ENCODE measurements at regions not wholly inside any gene's neighbourhood (a gene's known extent, or its start where the extent isn't known, plus 50 kb on each side); places are given as distances from the start of the nearest gene placed in this dataset.

DNA sequence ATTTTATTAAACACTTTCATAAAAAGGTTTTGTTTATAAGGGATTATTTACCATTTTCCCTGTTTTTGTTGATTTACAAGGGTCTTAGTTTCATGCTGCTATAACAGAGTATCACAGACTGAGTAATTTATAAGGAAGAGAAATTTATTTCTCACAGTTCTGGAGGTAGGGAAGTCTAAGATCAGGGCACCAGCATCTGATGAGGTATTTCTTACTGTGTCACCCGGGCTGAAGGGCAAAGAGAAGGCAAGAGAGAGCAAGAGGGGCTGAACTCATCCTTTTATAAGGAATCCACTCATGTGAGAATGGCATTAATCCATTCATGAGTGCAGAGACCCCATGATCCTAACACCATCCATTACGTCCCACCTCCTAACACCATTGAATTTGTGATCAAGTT is 160.0 kb upstream of the SLC39A10 start:
- TF ChIP-seq, protein P1, sequence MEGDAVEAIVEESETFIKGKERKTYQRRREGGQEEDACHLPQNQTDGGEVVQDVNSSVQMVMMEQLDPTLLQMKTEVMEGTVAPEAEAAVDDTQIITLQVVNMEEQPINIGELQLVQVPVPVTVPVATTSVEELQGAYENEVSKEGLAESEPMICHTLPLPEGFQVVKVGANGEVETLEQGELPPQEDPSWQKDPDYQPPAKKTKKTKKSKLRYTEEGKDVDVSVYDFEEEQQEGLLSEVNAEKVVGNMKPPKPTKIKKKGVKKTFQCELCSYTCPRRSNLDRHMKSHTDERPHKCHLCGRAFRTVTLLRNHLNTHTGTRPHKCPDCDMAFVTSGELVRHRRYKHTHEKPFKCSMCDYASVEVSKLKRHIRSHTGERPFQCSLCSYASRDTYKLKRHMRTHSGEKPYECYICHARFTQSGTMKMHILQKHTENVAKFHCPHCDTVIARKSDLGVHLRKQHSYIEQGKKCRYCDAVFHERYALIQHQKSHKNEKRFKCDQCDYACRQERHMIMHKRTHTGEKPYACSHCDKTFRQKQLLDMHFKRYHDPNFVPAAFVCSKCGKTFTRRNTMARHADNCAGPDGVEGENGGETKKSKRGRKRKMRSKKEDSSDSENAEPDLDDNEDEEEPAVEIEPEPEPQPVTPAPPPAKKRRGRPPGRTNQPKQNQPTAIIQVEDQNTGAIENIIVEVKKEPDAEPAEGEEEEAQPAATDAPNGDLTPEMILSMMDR (IDR thresholded peaks at IDR 0.05), result no peak
- no peaks in the 10 kb centered on the region for H3K36me3 ChIP-seq (replicated peaks in 1 of 2; ENCODE audit: control insufficient read depth in 1 of 2, insufficient read depth in 2 of 2, low read length in 2 of 2)
- no peak overlapping the region for H3K4me2 ChIP-seq (replicated peaks; ENCODE audit: extremely low read depth, low read length, poor library complexity, severe bottlenecking)
- H3K27ac ChIP-seq (ENCODE audit: low read depth in 1 of 2, low read length in 2 of 2), result no peak overlapping the region
- no peaks in the 10 kb centered on the region for H3K4me1 ChIP-seq (ENCODE audit: control insufficient read depth in 1 of 2, insufficient read depth in 2 of 2, low read length in 2 of 2)
- no peaks in the 10 kb centered on the region for H3K79me2 ChIP-seq (ENCODE audit: insufficient read depth, low read length)
- H3K27me3 Mint-ChIP-seq (ENCODE audit: low read depth in 3 of 3), result peaks cover 0 to 2% (median 0%) of the 10 kb centered on the region in 3 donors
- no peak for DNase-seq
- intact Hi-C loops (cut with micrococcal nuclease), result loop anchor here in 1 of 2 donors (10.0 kb wide), 1 partner anchor 158 kb away; the partner anchor contains the start of gene SLC39A10
- peak overlapping the region in 1 of 7 donors; percentile 57 for H3K27ac Mint-ChIP-seq
- WGBS (ENCODE audit: insufficient coverage), result 100% methylated on average over 1 of the region's 2 CpGs
- no peak overlapping the region for H2AFZ ChIP-seq (ENCODE audit: insufficient read depth, low read depth, low read length, poor library complexity, severe bottlenecking)
- H3K9ac ChIP-seq (ENCODE audit: insufficient read depth, low read length, poor library complexity, severe bottlenecking), result no peak overlapping the region
- H3K4me3 ChIP-seq (replicated peaks in 1 of 3; ENCODE audit: low read depth in 2 of 3, low read length in 3 of 3), result no peak overlapping the region
- no peaks in the 10 kb centered on the region for H4K20me1 ChIP-seq (ENCODE audit: insufficient read depth, low read length)
- H3K27me3 ChIP-seq (ENCODE audit: control insufficient read depth in 2 of 2, insufficient read depth in 2 of 2, low read length in 2 of 2), result no peaks in the 10 kb centered on the region
- H3K9me3 Mint-ChIP-seq, result peaks cover 0 to 4% (median 0%) of the 10 kb centered on the region in 7 donors
- no peaks in the 10 kb centered on the region for H3K9me3 ChIP-seq (replicated peaks in 1 of 2; ENCODE audit: control insufficient read depth in 1 of 2, insufficient read depth in 1 of 2, low read length in 2 of 2)
- no peak overlapping the region for H3K4me3 Mint-ChIP-seq
- no peaks in the 10 kb centered on the region for H3K4me1 Mint-ChIP-seq
- no peaks in the 10 kb centered on the region for H3K36me3 Mint-ChIP-seq

DNA sequence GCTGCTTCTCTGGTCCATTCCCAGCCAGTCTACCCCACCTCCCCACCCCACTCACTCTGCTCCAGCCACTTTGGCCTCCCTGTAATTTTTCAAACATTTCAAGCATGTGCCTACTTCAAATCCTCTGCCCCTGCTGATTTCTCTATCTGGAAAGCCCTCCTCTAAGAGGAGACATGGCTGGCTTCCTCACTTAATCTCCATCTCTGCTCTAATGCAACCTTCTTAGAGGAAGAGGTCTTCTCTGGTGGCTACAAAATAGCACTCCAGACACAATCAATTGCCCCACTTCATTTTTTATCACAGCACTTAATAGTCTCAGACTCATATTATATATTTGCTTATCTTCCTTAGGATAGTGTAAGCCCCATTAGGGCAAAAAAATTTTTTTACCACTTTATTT is 161.1 kb upstream of the SLC39A10 start:
- Mint-ChIP-seq H3K4me3 (no peak overlapping the region), H3K36me3 (no peaks in the 10 kb centered on the region), H3K27me3 (ENCODE audit: low read depth in 3 of 3) (peaks cover 0 to 2% (median 0%) of the 10 kb centered on the region in 3 donors), H3K9me3 (peaks cover 0 to 4% (median 0%) of the 10 kb centered on the region in 7 donors), H3K27ac (no peak overlapping the region), H3K4me1 (peaks cover 5% of the 10 kb centered on the region)
- H3K27ac ChIP-seq (ENCODE audit: low read depth in 1 of 2, low read length in 2 of 2), result no peak overlapping the region
- H4K20me1 ChIP-seq (ENCODE audit: insufficient read depth, low read length), result no peaks in the 10 kb centered on the region
- no peaks in the 10 kb centered on the region for H3K4me1 ChIP-seq (ENCODE audit: control insufficient read depth in 1 of 2, insufficient read depth in 2 of 2, low read length in 2 of 2)
- H3K4me2 ChIP-seq (replicated peaks; ENCODE audit: extremely low read depth, low read length, poor library complexity, severe bottlenecking), result no peak overlapping the region
- no peaks in the 10 kb centered on the region for H3K9me3 ChIP-seq (replicated peaks in 1 of 2; ENCODE audit: control insufficient read depth in 1 of 2, insufficient read depth in 1 of 2, low read length in 2 of 2)
- TF ChIP-seq, protein P1 (IDR thresholded peaks at IDR 0.05), result no peak
- DNase-seq, result no peak
- no peaks in the 10 kb centered on the region for H3K27me3 ChIP-seq (ENCODE audit: control insufficient read depth in 2 of 2, insufficient read depth in 2 of 2, low read length in 2 of 2)
- H2AFZ ChIP-seq (ENCODE audit: insufficient read depth, low read depth, low read length, poor library complexity, severe bottlenecking), result no peak overlapping the region
- no peak overlapping the region for H3K4me3 ChIP-seq (replicated peaks in 1 of 3; ENCODE audit: low read depth in 2 of 3, low read length in 3 of 3)
- intact Hi-C loops (cut with micrococcal nuclease), result loop anchor here in 1 of 2 donors (10.0 kb wide), 1 partner anchor 159 kb away; the partner anchor contains the start of gene SLC39A10
- H3K79me2 ChIP-seq (ENCODE audit: insufficient read depth, low read length), result no peaks in the 10 kb centered on the region
- H3K9ac ChIP-seq (ENCODE audit: insufficient read depth, low read length, poor library complexity, severe bottlenecking), result no peak overlapping the region
- H3K36me3 ChIP-seq (replicated peaks in 1 of 2; ENCODE audit: control insufficient read depth in 1 of 2, insufficient read depth in 2 of 2, low read length in 2 of 2), result no peaks in the 10 kb centered on the region

All from CD14-positive monocyte (primary cell).